GM18498 (cell line): ENCODE measurements at regions not wholly inside any gene's neighbourhood (a gene's known extent, or its start where the extent isn't known, plus 50 kb on each side); places are given as distances from the start of the nearest gene placed in this dataset.
A peak's percentile ranks its signal among the peaks of the same experiment; 100 is the strongest.

Experiments used
- ATAC-seq: cut with Tn5 transposase; IDR thresholded peaks from one replicate; pipeline ENCODE4 v1.9.1; 2021; ENCODE audit warnings: mild to moderate bottlenecking, moderate library complexity; ENCODE audit not compliant: unreplicated experiment

DNA sequence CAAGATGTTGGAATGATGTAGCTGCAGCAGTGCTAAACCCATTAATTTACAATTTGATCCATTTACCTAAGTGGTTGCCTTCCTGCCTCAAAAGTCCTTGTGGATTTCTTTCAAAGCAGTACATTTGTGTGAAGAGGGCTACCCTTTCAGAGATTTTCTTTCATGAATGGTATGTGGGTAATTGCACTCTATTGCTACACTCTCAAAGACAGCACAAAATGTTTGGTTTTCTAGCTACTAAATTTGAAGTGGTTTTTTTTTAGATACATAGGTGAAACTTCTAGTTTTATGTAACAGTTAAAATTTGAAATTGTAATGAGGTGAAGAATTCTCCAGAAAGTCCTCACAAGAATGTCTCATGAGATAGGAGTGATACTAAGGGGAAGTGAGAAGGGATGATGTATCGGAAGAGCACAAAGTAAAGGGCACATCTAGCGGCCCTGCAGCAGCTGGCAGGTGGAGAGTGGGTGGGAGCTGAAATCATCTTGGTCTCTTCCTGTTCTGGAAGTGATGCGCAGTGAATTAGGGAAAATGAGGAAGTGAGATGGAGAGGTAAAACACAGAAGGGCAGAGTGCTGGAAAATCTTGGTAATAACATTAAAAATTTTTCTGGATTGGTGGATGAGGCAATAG lies 236.8 kb upstream of the MAN1A1 start:
- peak; percentile 96 for ATAC-seq

GRCh38 chr6:119584088-119584487 lies 234.5 kb upstream of the MAN1A1 start:
- ATAC-seq = no peak

DNA sequence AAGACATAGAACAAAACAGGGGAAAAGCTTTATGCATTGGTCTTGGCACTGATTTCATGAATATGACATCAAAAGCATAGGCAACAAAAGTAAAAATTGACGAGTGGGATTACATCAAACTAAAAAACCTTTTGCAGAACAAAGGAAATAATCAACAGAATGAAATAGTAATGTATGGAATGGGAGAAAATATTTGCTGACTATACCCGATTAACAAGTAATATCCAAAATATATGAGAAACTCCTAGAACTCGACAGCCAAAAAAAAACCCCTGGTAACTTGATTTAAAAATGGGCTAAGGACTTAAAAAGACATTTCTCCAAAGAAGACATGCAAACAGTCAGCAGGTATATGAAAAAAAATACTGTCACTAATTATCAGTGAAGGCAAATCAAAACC lies 231.7 kb upstream of the MAN1A1 start:
- no peak for ATAC-seq

DNA sequence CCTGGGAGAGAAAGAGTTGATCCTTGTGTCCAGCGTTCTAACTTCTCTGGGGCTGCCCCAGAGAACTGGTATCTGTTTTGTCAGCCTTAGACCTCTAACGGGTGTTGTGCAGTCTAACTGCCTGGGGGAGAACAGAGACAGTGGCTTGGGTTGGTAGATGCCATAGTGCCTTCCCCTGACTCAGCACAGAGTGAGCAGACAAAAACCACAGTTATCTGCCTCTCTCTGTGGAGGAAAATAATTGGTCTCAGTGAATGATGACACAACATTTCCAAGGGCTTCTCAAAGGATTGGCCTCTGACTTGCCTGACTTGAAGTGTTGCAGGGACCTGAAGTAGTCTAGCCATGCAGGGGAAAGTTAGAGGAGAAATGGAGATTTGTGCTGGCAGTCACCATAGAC lies 226.2 kb upstream of the MAN1A1 start:
- no peak for ATAC-seq

GRCh38 chr6:119568580-119568979 lies 219.0 kb upstream of the MAN1A1 start:
- ATAC-seq = no peak

GRCh38 chr6:119566546-119567260 lies 217.1 kb upstream of the MAN1A1 start:
- ATAC-seq = no peak

- ATAC-seq = no peak
Observed at GRCh38 chr6:119565893-119566292, 216.3 kb upstream of the MAN1A1 start.

GRCh38 chr6:119562168-119562567 lies 212.6 kb upstream of the MAN1A1 start:
- ATAC-seq = no peak

GRCh38 chr6:119559586-119559985 lies 210.0 kb upstream of the MAN1A1 start:
- ATAC-seq = no peak

- no peak for ATAC-seq
Observed at GRCh38 chr6:119557239-119557638, 207.7 kb upstream of the MAN1A1 start.

DNA sequence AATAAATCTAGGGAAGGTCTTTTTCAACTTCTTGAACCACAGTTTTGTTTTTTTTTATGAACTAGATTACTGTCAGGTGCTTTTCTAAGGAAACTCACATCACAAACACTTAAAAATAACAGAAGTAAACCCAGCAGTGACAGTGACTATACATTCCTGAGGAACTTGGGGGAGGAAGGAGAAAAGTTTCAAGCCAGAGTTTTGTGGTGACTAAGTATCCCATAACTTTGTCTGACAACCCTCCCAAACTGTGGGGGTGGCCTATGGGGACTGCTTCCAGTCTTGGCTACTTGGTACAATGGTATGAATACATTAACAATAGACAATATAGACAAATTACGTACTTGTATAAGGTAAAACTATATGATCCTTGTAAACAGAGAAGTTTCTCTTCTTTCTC lies 202.5 kb upstream of the MAN1A1 start:
- no peak for ATAC-seq

DNA sequence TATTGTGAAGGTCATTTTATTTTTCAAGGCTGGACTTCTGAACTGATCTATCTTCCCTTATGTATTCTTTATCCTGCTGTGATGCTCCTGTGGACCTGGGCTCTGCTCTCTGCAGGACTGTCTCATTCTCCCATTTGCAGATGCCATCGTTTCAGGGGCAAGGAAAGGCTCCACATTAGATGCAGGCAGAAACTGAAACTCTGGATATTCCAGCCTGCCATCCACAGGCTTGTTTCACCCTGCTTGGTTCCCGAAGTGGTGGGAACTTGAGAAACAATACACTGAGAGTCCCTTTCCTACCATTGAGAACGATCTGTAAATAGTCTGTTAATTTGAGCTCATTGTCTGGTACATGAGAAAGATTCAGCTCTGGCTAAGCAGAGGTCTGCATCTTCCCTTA lies 197.5 kb upstream of the MAN1A1 start:
- no peak for ATAC-seq

DNA sequence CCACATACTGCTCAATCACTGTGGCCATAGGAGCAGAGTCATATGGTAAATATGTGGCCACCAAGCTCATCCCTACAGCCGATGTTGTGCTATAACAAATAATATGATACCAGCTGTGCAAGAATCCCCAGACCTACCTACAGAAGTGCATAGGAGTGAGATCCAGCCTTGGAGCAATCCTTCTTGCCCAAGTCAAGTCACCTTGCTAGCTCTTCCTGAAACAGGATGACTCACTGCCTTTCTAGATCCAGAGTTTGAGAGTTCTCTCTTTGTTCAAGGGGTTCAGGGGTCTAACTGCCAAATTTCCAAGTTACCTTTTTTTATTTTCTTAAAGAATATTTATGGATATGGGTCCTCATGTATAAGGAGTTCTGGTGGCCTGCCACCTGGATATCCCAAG lies 195.7 kb upstream of the MAN1A1 start:
- ATAC-seq = no peak

GRCh38 chr6:119544325-119545175 lies 195.0 kb upstream of the MAN1A1 start:
- no peak for ATAC-seq

DNA sequence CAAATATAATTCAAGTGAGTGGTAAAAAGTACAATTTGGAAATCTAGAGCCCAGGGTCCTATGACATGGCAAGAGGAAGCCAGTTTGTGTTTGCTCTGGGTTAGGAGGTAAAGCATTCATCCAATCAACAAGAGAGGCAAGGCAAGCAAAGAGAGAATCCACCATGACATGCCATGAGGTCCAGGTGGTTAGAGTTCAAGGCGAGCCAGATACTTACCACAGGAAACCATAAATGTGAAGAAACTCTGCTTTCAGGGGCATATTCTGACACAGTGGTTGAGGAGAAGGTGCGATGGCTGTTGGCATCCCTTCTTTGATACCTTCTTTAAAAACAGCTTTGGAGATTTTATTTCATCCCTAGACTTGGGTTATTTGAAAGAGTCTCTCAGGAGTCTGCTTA lies 193.8 kb upstream of the MAN1A1 start:
- ATAC-seq = no peak

DNA sequence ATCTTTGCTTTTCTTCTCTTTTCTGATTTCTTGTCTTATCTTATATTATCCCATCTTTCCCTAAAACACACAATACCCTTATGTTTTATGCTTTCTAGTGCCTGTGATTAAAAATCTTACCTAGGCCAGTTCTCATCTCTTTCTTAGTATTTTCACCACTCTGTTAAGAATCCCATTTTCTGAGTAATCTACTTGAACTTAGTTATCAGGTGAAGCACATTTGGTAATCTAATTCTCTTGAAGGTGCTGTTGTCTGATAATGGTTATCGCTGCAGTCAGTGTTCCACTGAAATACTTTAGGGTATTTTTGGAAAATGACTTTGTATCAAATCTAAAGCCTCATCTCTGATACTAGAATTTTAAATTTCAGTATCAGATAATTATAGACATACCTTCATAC lies 192.5 kb upstream of the MAN1A1 start:
- no peak for ATAC-seq

DNA sequence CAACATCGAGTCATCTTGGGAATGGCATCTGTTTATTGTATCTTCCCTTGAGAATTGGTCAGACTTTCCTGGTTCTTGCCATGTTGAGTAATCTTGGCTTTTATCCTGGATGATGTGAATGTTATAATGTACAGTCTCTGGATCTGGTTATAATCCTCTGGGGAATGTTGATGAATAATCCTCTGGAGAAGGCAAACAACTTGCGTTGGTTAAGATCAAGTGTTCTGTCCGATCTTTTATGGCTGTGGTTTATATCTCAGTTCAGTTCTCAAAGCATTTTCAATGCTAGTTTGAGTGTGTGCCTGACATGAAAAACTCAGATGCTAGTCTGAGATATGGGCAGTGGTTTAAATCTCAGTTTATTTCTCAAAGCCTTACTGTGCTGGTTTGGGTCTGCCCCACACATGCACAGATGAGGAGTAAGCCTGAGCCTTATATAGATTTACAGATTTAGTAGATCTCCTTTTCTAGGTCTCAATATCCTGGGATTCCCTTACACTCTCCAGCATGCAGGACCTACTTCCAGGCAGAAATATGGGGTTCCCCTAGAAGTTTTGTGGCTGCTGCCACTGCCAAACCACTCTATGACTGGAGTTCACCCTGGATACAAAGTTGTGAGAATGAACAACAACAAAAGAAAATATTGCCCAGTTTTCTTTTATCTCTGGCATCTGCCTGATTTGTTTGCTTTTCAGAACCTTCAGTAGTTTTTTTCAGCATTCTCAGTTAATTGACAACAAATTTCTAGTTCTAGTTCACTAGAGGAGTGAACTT lies 191.8 kb upstream of the MAN1A1 start:
- ATAC-seq = no peak

- ATAC-seq = no peak
Observed at GRCh38 chr6:119540417-119540816, 190.9 kb upstream of the MAN1A1 start.

DNA sequence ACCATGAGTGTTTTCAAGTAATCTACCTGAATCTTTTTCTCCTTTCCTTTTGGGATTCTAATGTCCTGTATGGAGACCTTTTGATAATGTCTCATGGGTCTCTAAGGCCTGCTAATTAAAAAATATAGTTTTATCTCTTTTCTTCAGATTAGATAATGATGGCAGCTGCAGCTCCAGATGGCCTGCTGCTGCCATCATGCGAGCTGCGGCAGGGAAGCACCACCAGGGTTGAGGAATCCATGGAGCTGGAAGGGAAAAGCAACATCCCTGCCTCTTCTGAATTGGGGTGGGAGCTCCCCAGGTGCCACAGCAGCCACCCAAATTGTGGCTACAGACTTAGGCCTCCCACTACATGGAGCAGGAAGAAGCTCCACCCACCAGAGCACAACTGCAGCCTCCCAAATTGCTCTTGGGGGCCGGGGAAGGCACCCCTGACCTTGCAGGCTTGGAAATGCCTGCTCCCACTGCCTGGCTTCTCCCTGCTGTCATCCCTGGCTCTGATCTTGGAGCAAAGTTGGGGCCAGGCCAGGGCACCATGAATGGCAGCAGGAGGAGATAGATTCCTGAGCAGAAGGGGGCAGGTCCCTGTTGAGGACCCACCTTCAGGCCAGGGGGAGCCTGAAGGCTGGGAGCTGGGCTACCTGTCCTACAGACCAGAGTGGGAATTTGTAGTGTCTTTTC lies 189.6 kb upstream of the MAN1A1 start:
- ATAC-seq = no peak

DNA sequence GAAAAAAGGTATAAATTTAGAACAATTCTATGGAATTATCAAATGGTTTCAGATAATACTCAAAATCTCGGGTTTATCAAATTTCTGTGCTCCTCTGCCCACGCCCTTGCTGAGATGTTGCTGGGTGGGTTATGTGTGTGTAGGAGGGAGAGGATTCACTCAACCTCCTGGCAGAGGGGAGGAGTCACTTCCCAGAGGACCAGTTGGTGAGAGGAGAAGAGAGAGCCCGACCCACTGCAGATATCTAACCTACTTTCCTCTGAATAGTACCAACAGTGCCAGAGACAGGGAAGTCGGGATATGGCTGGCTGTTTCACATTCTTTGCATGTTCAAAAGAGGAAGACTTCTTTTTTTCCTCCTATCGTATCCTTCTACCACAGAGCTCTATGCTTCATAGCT lies 187.1 kb upstream of the MAN1A1 start:
- no peak for ATAC-seq

- no peak for ATAC-seq
Observed at GRCh38 chr6:119535332-119535731, 185.8 kb upstream of the MAN1A1 start.
